Esophagus muscularis mucosa (tissue), 4 donors: ENCODE measurements at regions not wholly inside any gene's neighbourhood (a gene's known extent, or its start where the extent isn't known, plus 50 kb on each side); places are given as distances from the start of the nearest gene placed in this dataset.

ENCODE experiments used
- EP300 ChIP-seq: sonication (generic); formaldehyde crosslinking; IDR thresholded peaks from one replicate; pipeline ENCODE4 v1.6.1; 2017; ENCODE audit warnings: antibody characterized with exemption
- POLR2A ChIP-seq: fragments of 450-650 bp; IDR thresholded peaks from one replicate; pipeline ENCODE4 v1.6.1; 2017; ENCODE audit warnings: antibody characterized with exemption, moderate library complexity, mild to moderate bottlenecking, low read depth
- POLR2AphosphoS5 ChIP-seq, 2 donors: sonication (generic); formaldehyde crosslinking; IDR thresholded peaks; one replicate each; pipeline ENCODE4 v1.6.1; 2017; ENCODE audit warnings: antibody characterized with exemption in 2 of 2
- TF ChIP-seq, protein P1 (sequence below), 3 experiments: fragments of 200-600 bp in 2 of 3; fragments of 450-650 bp in 1 of 3; sonication (generic) in 2 of 3; IDR thresholded peaks; one replicate each; pipeline ENCODE4 v1.5.1; 2017 to 2019; ENCODE audit warnings: antibody characterized with exemption in 3 of 3, mild to moderate bottlenecking in 2 of 3, moderate library complexity in 1 of 3

DNA sequence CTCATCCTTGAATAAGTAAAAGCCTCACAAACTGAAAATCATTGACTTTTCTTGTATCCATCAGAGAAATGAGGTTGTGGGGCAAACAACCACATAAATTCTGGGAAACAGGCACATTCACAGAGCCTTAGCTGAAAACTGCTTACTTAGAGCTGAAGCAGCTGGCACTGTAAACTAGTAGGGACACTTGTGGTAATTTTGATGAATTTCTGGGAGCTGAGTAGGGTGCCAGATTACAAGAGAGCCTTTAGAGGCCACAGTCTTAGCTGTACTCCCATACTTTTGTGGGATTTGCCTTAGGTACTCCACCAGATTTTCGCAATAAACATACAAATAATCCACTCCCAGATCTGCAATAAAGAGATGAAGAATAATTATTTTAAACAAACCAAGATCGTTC is 315.2 kb downstream of the TMX3 start:
- TF ChIP-seq POLR2AphosphoS5 (IDR thresholded peaks at IDR 0.05) (no peak), POLR2A (no peak), EP300 (no peak)
- TF ChIP-seq, protein P1, sequence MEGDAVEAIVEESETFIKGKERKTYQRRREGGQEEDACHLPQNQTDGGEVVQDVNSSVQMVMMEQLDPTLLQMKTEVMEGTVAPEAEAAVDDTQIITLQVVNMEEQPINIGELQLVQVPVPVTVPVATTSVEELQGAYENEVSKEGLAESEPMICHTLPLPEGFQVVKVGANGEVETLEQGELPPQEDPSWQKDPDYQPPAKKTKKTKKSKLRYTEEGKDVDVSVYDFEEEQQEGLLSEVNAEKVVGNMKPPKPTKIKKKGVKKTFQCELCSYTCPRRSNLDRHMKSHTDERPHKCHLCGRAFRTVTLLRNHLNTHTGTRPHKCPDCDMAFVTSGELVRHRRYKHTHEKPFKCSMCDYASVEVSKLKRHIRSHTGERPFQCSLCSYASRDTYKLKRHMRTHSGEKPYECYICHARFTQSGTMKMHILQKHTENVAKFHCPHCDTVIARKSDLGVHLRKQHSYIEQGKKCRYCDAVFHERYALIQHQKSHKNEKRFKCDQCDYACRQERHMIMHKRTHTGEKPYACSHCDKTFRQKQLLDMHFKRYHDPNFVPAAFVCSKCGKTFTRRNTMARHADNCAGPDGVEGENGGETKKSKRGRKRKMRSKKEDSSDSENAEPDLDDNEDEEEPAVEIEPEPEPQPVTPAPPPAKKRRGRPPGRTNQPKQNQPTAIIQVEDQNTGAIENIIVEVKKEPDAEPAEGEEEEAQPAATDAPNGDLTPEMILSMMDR (IDR thresholded peaks at IDR 0.05), result no peak
